ENCODE measurements at regions not wholly inside any gene's neighbourhood (a gene's known extent, or its start where the extent isn't known, plus 50 kb on each side); places are given as distances from the start of the nearest gene placed in this dataset.

DNA sequence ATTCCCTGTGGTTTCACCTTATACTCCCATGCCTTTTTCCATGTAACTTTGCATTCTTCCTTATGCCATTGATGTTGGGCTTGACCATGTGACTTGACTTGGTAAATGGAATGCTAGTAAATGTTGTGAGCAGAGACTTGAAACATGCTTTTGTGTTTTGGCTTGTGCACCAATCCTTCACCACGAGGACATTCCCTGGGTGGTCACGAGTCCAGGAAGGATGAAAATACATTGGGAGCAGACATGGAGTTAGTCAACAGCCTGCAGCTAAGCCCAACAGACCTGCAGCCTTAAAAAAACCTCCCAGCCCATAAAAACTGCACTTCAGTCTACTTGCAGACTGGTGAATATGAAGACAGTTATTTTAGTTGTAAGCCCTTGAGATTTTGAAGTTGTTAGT, 116.5 kb upstream of the SPATS2L start:
- no peaks in the 10 kb centered on the region for H3K4me1 ChIP-seq (ENCODE audit: control insufficient read depth, insufficient read depth, low read length)
- BruUV-seq (replicated peaks) = no TSS peak
- intact Hi-C loops (cut with micrococcal nuclease; ENCODE audit: unreplicated experiment) (loop anchor here (10.0 kb wide), 1 partner anchor 205 kb away; no protein-coding TSS in a partner anchor), in situ Hi-C loops (cut with HindIII; ENCODE audit: low pct_unique_long_range_greater_than_20kb, low sequenced_read_pairs) (no loop called here)
- H3K9me3 ChIP-seq (ENCODE audit: control insufficient read depth, insufficient read depth, low read depth, low read length) = no peaks in the 10 kb centered on the region
- no peak overlapping the region for H3K27ac ChIP-seq (ENCODE audit: low read length)
- CTCF ChIA-PET = no interaction called here
- H3K4me3 ChIP-seq (ENCODE audit: low read depth in 2 of 2, low read length in 2 of 2) = no peak overlapping the region
- POLR2A ChIA-PET = no interaction called here
- H3K36me3 ChIP-seq (ENCODE audit: control insufficient read depth, insufficient read depth, low read length) = no peaks in the 10 kb centered on the region
- ATAC-seq (no peak), DNase-seq (ENCODE audit: low read depth, low spot score) (no peak)
- no peaks in the 10 kb centered on the region for H3K27me3 ChIP-seq (ENCODE audit: control insufficient read depth, insufficient read depth, low read length)
- TF ChIP-seq, protein P1, sequence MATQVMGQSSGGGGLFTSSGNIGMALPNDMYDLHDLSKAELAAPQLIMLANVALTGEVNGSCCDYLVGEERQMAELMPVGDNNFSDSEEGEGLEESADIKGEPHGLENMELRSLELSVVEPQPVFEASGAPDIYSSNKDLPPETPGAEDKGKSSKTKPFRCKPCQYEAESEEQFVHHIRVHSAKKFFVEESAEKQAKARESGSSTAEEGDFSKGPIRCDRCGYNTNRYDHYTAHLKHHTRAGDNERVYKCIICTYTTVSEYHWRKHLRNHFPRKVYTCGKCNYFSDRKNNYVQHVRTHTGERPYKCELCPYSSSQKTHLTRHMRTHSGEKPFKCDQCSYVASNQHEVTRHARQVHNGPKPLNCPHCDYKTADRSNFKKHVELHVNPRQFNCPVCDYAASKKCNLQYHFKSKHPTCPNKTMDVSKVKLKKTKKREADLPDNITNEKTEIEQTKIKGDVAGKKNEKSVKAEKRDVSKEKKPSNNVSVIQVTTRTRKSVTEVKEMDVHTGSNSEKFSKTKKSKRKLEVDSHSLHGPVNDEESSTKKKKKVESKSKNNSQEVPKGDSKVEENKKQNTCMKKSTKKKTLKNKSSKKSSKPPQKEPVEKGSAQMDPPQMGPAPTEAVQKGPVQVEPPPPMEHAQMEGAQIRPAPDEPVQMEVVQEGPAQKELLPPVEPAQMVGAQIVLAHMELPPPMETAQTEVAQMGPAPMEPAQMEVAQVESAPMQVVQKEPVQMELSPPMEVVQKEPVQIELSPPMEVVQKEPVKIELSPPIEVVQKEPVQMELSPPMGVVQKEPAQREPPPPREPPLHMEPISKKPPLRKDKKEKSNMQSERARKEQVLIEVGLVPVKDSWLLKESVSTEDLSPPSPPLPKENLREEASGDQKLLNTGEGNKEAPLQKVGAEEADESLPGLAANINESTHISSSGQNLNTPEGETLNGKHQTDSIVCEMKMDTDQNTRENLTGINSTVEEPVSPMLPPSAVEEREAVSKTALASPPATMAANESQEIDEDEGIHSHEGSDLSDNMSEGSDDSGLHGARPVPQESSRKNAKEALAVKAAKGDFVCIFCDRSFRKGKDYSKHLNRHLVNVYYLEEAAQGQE (IDR thresholded peaks at IDR 0.05; ENCODE audit: insufficient read depth in 1 of 2, low read depth in 2 of 2, low read length in 1 of 2) = no peak
- no peak for TF ChIP-seq SIN3A (IDR thresholded peaks at IDR 0.05; ENCODE audit: borderline replicate concordance, insufficient read depth, low read depth, low read length)
- no peak for TF ChIP-seq POLR2AphosphoS5 (IDR thresholded peaks at IDR 0.05; ENCODE audit: low read depth, low read length)
- TF ChIP-seq TCF7L2 (IDR thresholded peaks at IDR 0.05; ENCODE audit: low read depth, low read length) = no peak
- TF ChIP-seq, protein P2, sequence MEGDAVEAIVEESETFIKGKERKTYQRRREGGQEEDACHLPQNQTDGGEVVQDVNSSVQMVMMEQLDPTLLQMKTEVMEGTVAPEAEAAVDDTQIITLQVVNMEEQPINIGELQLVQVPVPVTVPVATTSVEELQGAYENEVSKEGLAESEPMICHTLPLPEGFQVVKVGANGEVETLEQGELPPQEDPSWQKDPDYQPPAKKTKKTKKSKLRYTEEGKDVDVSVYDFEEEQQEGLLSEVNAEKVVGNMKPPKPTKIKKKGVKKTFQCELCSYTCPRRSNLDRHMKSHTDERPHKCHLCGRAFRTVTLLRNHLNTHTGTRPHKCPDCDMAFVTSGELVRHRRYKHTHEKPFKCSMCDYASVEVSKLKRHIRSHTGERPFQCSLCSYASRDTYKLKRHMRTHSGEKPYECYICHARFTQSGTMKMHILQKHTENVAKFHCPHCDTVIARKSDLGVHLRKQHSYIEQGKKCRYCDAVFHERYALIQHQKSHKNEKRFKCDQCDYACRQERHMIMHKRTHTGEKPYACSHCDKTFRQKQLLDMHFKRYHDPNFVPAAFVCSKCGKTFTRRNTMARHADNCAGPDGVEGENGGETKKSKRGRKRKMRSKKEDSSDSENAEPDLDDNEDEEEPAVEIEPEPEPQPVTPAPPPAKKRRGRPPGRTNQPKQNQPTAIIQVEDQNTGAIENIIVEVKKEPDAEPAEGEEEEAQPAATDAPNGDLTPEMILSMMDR (IDR thresholded peaks at IDR 0.05) = no peak

DNA sequence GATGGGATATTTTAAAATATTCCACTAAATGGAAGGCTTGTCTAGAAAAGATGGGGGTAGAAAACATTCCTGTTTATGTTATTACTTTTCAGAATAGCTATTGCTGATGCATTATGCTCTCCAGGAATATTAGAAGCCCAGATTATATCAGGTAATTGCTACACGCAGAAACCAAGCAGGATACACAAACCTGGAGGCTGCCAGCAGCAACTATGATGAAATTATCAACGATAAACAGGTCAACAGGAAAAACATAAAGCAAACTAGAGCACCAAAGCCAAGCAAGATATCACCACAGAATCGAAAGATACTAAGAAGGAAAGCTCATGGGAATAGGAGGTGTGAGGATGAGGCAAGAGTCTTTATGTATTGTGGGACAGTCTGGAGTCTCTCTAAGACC, 113.2 kb upstream of the SPATS2L start:
- CTCF ChIA-PET = no interaction called here
- no peaks in the 10 kb centered on the region for H3K36me3 ChIP-seq (ENCODE audit: control insufficient read depth, insufficient read depth, low read length)
- in situ Hi-C loops (cut with HindIII; ENCODE audit: low pct_unique_long_range_greater_than_20kb, low sequenced_read_pairs) = no loop called here

More for the DNA sequence above, 113.2 kb upstream of the SPATS2L start:
- Histone ChIP-seq H3K27ac (ENCODE audit: low read length) (no peak overlapping the region), H3K4me1 (ENCODE audit: control insufficient read depth, insufficient read depth, low read length) (no peaks in the 10 kb centered on the region), H3K27me3 (ENCODE audit: control insufficient read depth, insufficient read depth, low read length) (no peaks in the 10 kb centered on the region), H3K9me3 (ENCODE audit: control insufficient read depth, insufficient read depth, low read depth, low read length) (no peaks in the 10 kb centered on the region), H3K4me3 (ENCODE audit: low read depth in 2 of 2, low read length in 2 of 2) (no peak overlapping the region)
- TF ChIP-seq SIN3A (IDR thresholded peaks at IDR 0.05; ENCODE audit: borderline replicate concordance, insufficient read depth, low read depth, low read length) = no peak
- TF ChIP-seq TCF7L2 (IDR thresholded peaks at IDR 0.05; ENCODE audit: low read depth, low read length) = no peak
- TF ChIP-seq, protein P2 (IDR thresholded peaks at IDR 0.05) = no peak
- TF ChIP-seq POLR2AphosphoS5 (IDR thresholded peaks at IDR 0.05; ENCODE audit: low read depth, low read length) = no peak
- intact Hi-C loops (cut with micrococcal nuclease; ENCODE audit: unreplicated experiment) = loop anchor here (10.0 kb wide), 1 partner anchor 209 kb away; no protein-coding TSS in a partner anchor
- no TSS peak for BruUV-seq (replicated peaks)
- no peak for ATAC-seq
- POLR2A ChIA-PET = no interaction called here
- DNase-seq (ENCODE audit: low read depth, low spot score) = no peak
